IMR-90 (cell line): ENCODE measurements at regions not wholly inside any gene's neighbourhood (a gene's known extent, or its start where the extent isn't known, plus 50 kb on each side); places are given as distances from the start of the nearest gene placed in this dataset.

Source experiments
- ATAC-seq: fragments of 200-7000 bp; cut with Tn5 transposase; 2 replicates; pipeline ENCODE4 v1.9.1; 2020; ENCODE audit warnings: low read depth, mild to moderate bottlenecking, moderate library complexity
- BruUV-seq: library from RNA; stranded (reverse); fragments of 400-500 nt; replicated peaks from 2 replicates; lab custom pipeline; 2021; lab: Mats Ljungman, UMichigan
- CTCF ChIA-PET: fragments of 300-600 bp; formaldehyde crosslinking; extraction: SDS; loops from one replicate; lab custom pipeline; 2021; ENCODE audit warnings: antibody characterized with exemption; lab: Yijun Ruan, JAX
- POLR2A ChIA-PET: fragments of 300-600 bp; sonication (Branson Sonifier 250); formaldehyde crosslinking; loops from one replicate; lab custom pipeline; 2022; ENCODE audit warnings: antibody characterized with exemption; ENCODE audit not compliant: unreplicated experiment; lab: Charles Lee
- DNase-seq: peaks from one replicate; pipeline ENCODE4 v3.0.0; 2013
- H2AFZ ChIP-seq: replicated peaks from 2 replicates; pipeline ENCODE3; 2013; ENCODE audit warnings: low read length, mild to moderate bottlenecking; ENCODE audit not compliant: poor library complexity
- H2AK5ac ChIP-seq: 2 replicates; pipeline ENCODE4 v1.6.1; 2013; ENCODE audit warnings: low read depth, low read length, inconsistent platforms
- H2AK9ac ChIP-seq: replicated peaks from 2 replicates; pipeline ENCODE3; 2013; ENCODE audit warnings: mild to moderate bottlenecking, low read depth, low read length, moderate library complexity; ENCODE audit not compliant: poor library complexity
- H2BK120ac ChIP-seq: 2 replicates; pipeline ENCODE4 v1.6.1; 2013; ENCODE audit warnings: low read depth, low read length, inconsistent platforms
- H2BK15ac ChIP-seq: 3 replicates; pipeline ENCODE4 v1.6.1; 2013; ENCODE audit warnings: low read depth, low read length, inconsistent platforms
- H2BK20ac ChIP-seq: 2 replicates; pipeline ENCODE4 v1.6.1; 2013; ENCODE audit warnings: low read depth, mild to moderate bottlenecking, inconsistent platforms, low read length, moderate library complexity
- H2BK5ac ChIP-seq: 2 replicates; pipeline ENCODE4 v1.6.1; 2013; ENCODE audit warnings: mild to moderate bottlenecking, low read depth, low read length, inconsistent platforms; ENCODE audit not compliant: poor library complexity, severe bottlenecking
- H3K14ac ChIP-seq: replicated peaks from 2 replicates; pipeline ENCODE4 v1.6.1; 2013; ENCODE audit warnings: low read depth, low read length, inconsistent platforms
- H3K18ac ChIP-seq: 2 replicates; pipeline ENCODE4 v1.6.1; 2013; ENCODE audit warnings: low read depth, low read length, control low read depth
- H3K23ac ChIP-seq: 2 replicates; pipeline ENCODE4 v1.6.1; 2013; ENCODE audit warnings: low read depth, low read length, inconsistent platforms
- H3K27ac ChIP-seq: 2 replicates; pipeline ENCODE4 v1.5.1; 2013; ENCODE audit warnings: mild to moderate bottlenecking, control low read depth, low read length; ENCODE audit not compliant: insufficient read depth
- H3K27me3 ChIP-seq: 2 replicates; pipeline ENCODE4 v1.6.1; 2013; ENCODE audit warnings: low read length; ENCODE audit not compliant: control insufficient read depth, insufficient read depth
- H3K36me3 ChIP-seq: 2 replicates; pipeline ENCODE4 v1.6.1; 2013; ENCODE audit warnings: low read length, mixed read lengths; ENCODE audit not compliant: control insufficient read depth, insufficient read depth
- H3K4ac ChIP-seq: 2 replicates; pipeline ENCODE4 v1.6.1; 2013; ENCODE audit warnings: low read depth, low read length, inconsistent platforms
- H3K4me1 ChIP-seq: 2 replicates; pipeline ENCODE4 v1.6.1; 2013; ENCODE audit warnings: low read length, mixed read lengths; ENCODE audit not compliant: control insufficient read depth, insufficient read depth
- H3K4me2 ChIP-seq: 2 replicates; pipeline ENCODE4 v1.6.1; 2013; ENCODE audit warnings: low read depth, mild to moderate bottlenecking, control low read depth, low read length, moderate library complexity
- H3K4me3 ChIP-seq: 2 replicates; pipeline ENCODE4 v1.5.1; 2013; ENCODE audit warnings: low read depth, mild to moderate bottlenecking, control low read depth, low read length, moderate library complexity; ENCODE audit not compliant: insufficient read depth
- H3K56ac ChIP-seq: 2 replicates; pipeline ENCODE4 v1.6.1; 2013; ENCODE audit warnings: low read length, inconsistent platforms; ENCODE audit not compliant: insufficient read depth; ENCODE audit errors: extremely low read depth
- H3K79me1 ChIP-seq, 2 experiments: 2 replicates each; pipeline ENCODE4 v1.6.1; 2013; ENCODE audit warnings: low read length in 2 of 2, inconsistent platforms in 1 of 2, low read depth in 1 of 2
- H3K9ac ChIP-seq: 2 replicates; pipeline ENCODE4 v1.6.1; 2013; ENCODE audit warnings: low read depth, low read length, control low read depth
- H3K9me1 ChIP-seq: 2 replicates; pipeline ENCODE4 v1.6.1; 2013; ENCODE audit warnings: low read length, inconsistent platforms; ENCODE audit not compliant: insufficient read depth
- H3K9me3 ChIP-seq: 2 replicates; pipeline ENCODE4 v1.6.1; 2013; ENCODE audit warnings: low read length; ENCODE audit not compliant: control insufficient read depth, insufficient read depth
- H4K20me1 ChIP-seq: 2 replicates; pipeline ENCODE4 v1.6.1; 2013; ENCODE audit warnings: low read length, inconsistent platforms; ENCODE audit not compliant: insufficient read depth
- H4K5ac ChIP-seq: 2 replicates; pipeline ENCODE4 v1.6.1; 2013; ENCODE audit warnings: mild to moderate bottlenecking, low read depth, low read length, control low read depth
- H4K8ac ChIP-seq, 2 experiments: 2 replicates each; pipeline ENCODE4 v1.6.1; 2013; ENCODE audit warnings: low read depth in 2 of 2, low read length in 2 of 2, control low read depth in 1 of 2, inconsistent platforms in 1 of 2
- H4K91ac ChIP-seq: 2 replicates; pipeline ENCODE4 v1.6.1; 2013; ENCODE audit warnings: low read depth, low read length, inconsistent platforms; ENCODE audit not compliant: insufficient read depth
- CEBPB ChIP-seq: IDR thresholded peaks from 2 replicates; pipeline ENCODE4 v1.6.1; 2012; ENCODE audit warnings: low read depth, low read length, improper control_type of control experiment
- CTCF ChIP-seq: conservative IDR thresholded peaks from 2 replicates; pipeline ENCODE4 v1.5.1; 2012; ENCODE audit warnings: mild to moderate bottlenecking, low read depth, low read length, improper control_type of control experiment
- MAZ ChIP-seq: IDR thresholded peaks from 2 replicates; pipeline ENCODE4 v1.6.1; 2012; ENCODE audit warnings: low read depth, mild to moderate bottlenecking, low read length, improper control_type of control experiment, moderate library complexity, borderline replicate concordance
- NFE2L2 ChIP-seq: fragments of 150-350 bp; IDR thresholded peaks from 2 replicates; pipeline ENCODE4 v1.6.1; 2016; ENCODE audit warnings: low read depth, mild to moderate bottlenecking, low read length
- RFX5 ChIP-seq: IDR thresholded peaks from 2 replicates; pipeline ENCODE4 v1.8.0; 2012; ENCODE audit warnings: low read depth, mild to moderate bottlenecking, low read length, moderate library complexity
- WGBS, 2 experiments: methylation state at CpG; one replicate each; pipeline versions ENCODE4 v1.1.5 to v1.1.7; 2013; ENCODE audit warnings: missing lambda C conversion rate in 2 of 2; ENCODE audit not compliant: insufficient read length in 1 of 2; ENCODE audit errors: extremely low coverage in 2 of 2; 5-methylcytosine and 5-hydroxymethylcytosine counted together
- dilution Hi-C: fragments of 300-500 bp; cut with HindIII; formaldehyde crosslinking; loops from one replicate; pipeline ENCODE4 v1.14.3; 2018; ENCODE audit warnings: low sequenced_read_pairs; ENCODE audit not compliant: unreplicated experiment
- in situ Hi-C: fragments of 300-500 bp; cut with MboI; formaldehyde crosslinking; loops from 3 replicates; pipeline ENCODE4 v1.14.3; 2019; ENCODE audit warnings: low sequenced_read_pairs, inconsistent platforms, mixed read lengths
- intact Hi-C: fragments of 100-400 bp; cut with micrococcal nuclease; formaldehyde crosslinking; loops from 2 replicates; pipeline ENCODE4 v1.10.0; 2022

- no peak for TF ChIP-seq RFX5
- TF ChIP-seq CTCF, result no peak
- no peak for TF ChIP-seq CEBPB
- TF ChIP-seq MAZ, result no peak
- no peak for TF ChIP-seq NFE2L2
- intact Hi-C loops, result no loop called here
- no peaks in the 10 kb centered on the region for H4K20me1 ChIP-seq
- DNase-seq (no peak), ATAC-seq (no peak)
- H3K36me3 ChIP-seq, result no peaks in the 10 kb centered on the region
- H3K4me3 ChIP-seq, result no peak overlapping the region
- H2AK9ac ChIP-seq, result no peak overlapping the region
- no peaks in the 10 kb centered on the region for H3K9me3 ChIP-seq
- H3K14ac ChIP-seq, result no peak overlapping the region
- no peak overlapping the region for H3K56ac ChIP-seq
- H3K4ac ChIP-seq, result no peak overlapping the region
- 82% methylated on average over 2 of the region's 3 CpGs; no CpG with 5 or more reads in 1 of the 2 experiments for WGBS, 2 experiments
- H4K8ac ChIP-seq, result no peak overlapping the region
- no peak overlapping the region for H2AK5ac ChIP-seq
- no peak overlapping the region for H2AFZ ChIP-seq
- no peak overlapping the region for H2BK20ac ChIP-seq
- dilution Hi-C loops, result no loop called here
- H3K27me3 ChIP-seq, result peaks cover 3% of the 10 kb centered on the region; the same call in 1 of the 2 replicates
- H3K9ac ChIP-seq, result no peak overlapping the region
- CTCF ChIA-PET, result no interaction called here
- H3K4me2 ChIP-seq, result no peak overlapping the region
- no peaks in the 10 kb centered on the region for H3K4me1 ChIP-seq
- H3K9me1 ChIP-seq, result no peaks in the 10 kb centered on the region
- no peak overlapping the region for H3K18ac ChIP-seq
- in situ Hi-C loops, result no loop called here
- H3K79me1 ChIP-seq, result no peaks in the 10 kb centered on the region
- no peak overlapping the region for H2BK120ac ChIP-seq
- H4K5ac ChIP-seq, result no peak overlapping the region
- H3K23ac ChIP-seq, result no peak overlapping the region
- H3K27ac ChIP-seq, result no peak overlapping the region
- POLR2A ChIA-PET, result no interaction called here
- no peak overlapping the region for H2BK5ac ChIP-seq
- no peak overlapping the region for H2BK15ac ChIP-seq
- no peak overlapping the region for H4K91ac ChIP-seq
- BruUV-seq, result no TSS peak
These were observed 310.7 kb downstream of the CD83 start for GRCh38 chr6:14428269-14428668.
